ENCODE measurements at regions not wholly inside any gene's neighbourhood (a gene's known extent, or its start where the extent isn't known, plus 50 kb on each side); places are given as distances from the start of the nearest gene placed in this dataset.
A peak's percentile ranks its signal among the peaks of the same experiment; 100 is the strongest.

- DNase-seq: no peak
These were observed 97.5 kb upstream of the RPS6KA3 start for GRCh38 chrX:20364238-20364637.

- DNase-seq: no peak
These were observed 96.6 kb upstream of the RPS6KA3 start for GRCh38 chrX:20363275-20363674.

GRCh38 chrX:20362268-20363267, 95.9 kb upstream of the RPS6KA3 start:
- DNase-seq: no peak

- DNase-seq: no peak
These were observed 95.2 kb upstream of the RPS6KA3 start for GRCh38 chrX:20361890-20362262.

GRCh38 chrX:20361081-20361889, 94.6 kb upstream of the RPS6KA3 start:
- no peak for DNase-seq

GRCh38 chrX:20355187-20355586, 88.5 kb upstream of the RPS6KA3 start:
- no peak for DNase-seq

- no peak for DNase-seq
These were observed 87.8 kb upstream of the RPS6KA3 start for GRCh38 chrX:20354505-20354904.

GRCh38 chrX:20352935-20353336, 86.2 kb upstream of the RPS6KA3 start:
- DNase-seq: no peak

GRCh38 chrX:20352504-20352903, 85.8 kb upstream of the RPS6KA3 start:
- DNase-seq: no peak

GRCh38 chrX:20350596-20350995, 83.9 kb upstream of the RPS6KA3 start:
- DNase-seq: no peak

- no peak for DNase-seq
These were observed 81.4 kb upstream of the RPS6KA3 start for GRCh38 chrX:20348139-20348538.

- no peak for DNase-seq
These were observed 80.8 kb upstream of the RPS6KA3 start for GRCh38 chrX:20347481-20347880.

GRCh38 chrX:20333672-20334071, 67.0 kb upstream of the RPS6KA3 start:
- no peak for DNase-seq

- DNase-seq: no peak
These were observed 63.8 kb upstream of the RPS6KA3 start for GRCh38 chrX:20330545-20330944.

- no peak for DNase-seq
These were observed 62.7 kb upstream of the RPS6KA3 start for GRCh38 chrX:20329435-20329834.

GRCh38 chrX:20325786-20326388, 59.2 kb upstream of the RPS6KA3 start:
- DNase-seq: no peak

GRCh38 chrX:20322887-20323286, 56.2 kb upstream of the RPS6KA3 start:
- DNase-seq: no peak

GRCh38 chrX:20320461-20321159, 53.9 kb upstream of the RPS6KA3 start:
- peak; percentile 47 for DNase-seq

GRCh38 chrX:20319054-20319453, 52.3 kb upstream of the RPS6KA3 start:
- DNase-seq: no peak

GRCh38 chrX:20317873-20318272, 51.2 kb upstream of the RPS6KA3 start:
- DNase-seq: no peak

Data from CD4-positive, alpha-beta T cell treated with Interleukin-15 for 1 hour (primary cell).